Stomach (tissue), 4 donors: ENCODE measurements at regions not wholly inside any gene's neighbourhood (a gene's known extent, or its start where the extent isn't known, plus 50 kb on each side); places are given as distances from the start of the nearest gene placed in this dataset.

ENCODE experiments used
- CTCF ChIP-seq, 7 experiments: fragments of 450-650 bp in 4 of 7; fragments of 200-600 bp in 3 of 7; sonication (generic) in 3 of 7; IDR thresholded peaks; one replicate each; pipeline ENCODE4 v1.5.1; 2016 to 2019; ENCODE audit warnings: antibody characterized with exemption in 7 of 7, control low read depth in 2 of 7, mild to moderate bottlenecking in 1 of 7
- EP300 ChIP-seq: sonication (generic); formaldehyde crosslinking; IDR thresholded peaks from one replicate; pipeline ENCODE4 v1.6.1; 2017; ENCODE audit warnings: antibody characterized with exemption
- POLR2A ChIP-seq, 4 donors: fragments of 450-650 bp; IDR thresholded peaks; one replicate each; pipeline ENCODE4 v1.6.1; 2016; ENCODE audit warnings: antibody characterized with exemption in 4 of 4, control low read depth in 2 of 4, mild to moderate bottlenecking in 1 of 4, moderate library complexity in 1 of 4
- POLR2AphosphoS5 ChIP-seq, 3 donors: sonication (generic); formaldehyde crosslinking; IDR thresholded peaks; one replicate each; pipeline ENCODE4 v1.6.1; 2016; ENCODE audit warnings: antibody characterized with exemption in 3 of 3

GRCh38 chr4:138802499-138802898 is 213.1 kb upstream of the NOCT start:
- TF ChIP-seq CTCF (IDR thresholded peaks at IDR 0.05), result no peak
- no peak for TF ChIP-seq POLR2A (IDR thresholded peaks at IDR 0.05)
- no peak for TF ChIP-seq POLR2AphosphoS5 (IDR thresholded peaks at IDR 0.05)
- TF ChIP-seq EP300, result no peak
